Prostate gland (tissue), 2 donors: ENCODE measurements at regions not wholly inside any gene's neighbourhood (a gene's known extent, or its start where the extent isn't known, plus 50 kb on each side); places are given as distances from the start of the nearest gene placed in this dataset.

ENCODE experiments used
- POLR2A ChIP-seq: fragments of 450-650 bp; IDR thresholded peaks from one replicate; pipeline ENCODE4 v1.6.1; 2016; ENCODE audit warnings: antibody characterized with exemption, mild to moderate bottlenecking
- TF ChIP-seq, protein P1 (sequence below), 4 experiments: fragments of 200-600 bp in 2 of 4; fragments of 450-650 bp in 2 of 4; sonication (generic) in 2 of 4; IDR thresholded peaks; 1 replicate in 3 of 4; 2 replicates in 1 of 4; pipeline ENCODE4 v1.5.1; 2016 to 2019; ENCODE audit warnings: antibody characterized with exemption in 4 of 4, mild to moderate bottlenecking in 2 of 4, moderate library complexity in 2 of 4

DNA sequence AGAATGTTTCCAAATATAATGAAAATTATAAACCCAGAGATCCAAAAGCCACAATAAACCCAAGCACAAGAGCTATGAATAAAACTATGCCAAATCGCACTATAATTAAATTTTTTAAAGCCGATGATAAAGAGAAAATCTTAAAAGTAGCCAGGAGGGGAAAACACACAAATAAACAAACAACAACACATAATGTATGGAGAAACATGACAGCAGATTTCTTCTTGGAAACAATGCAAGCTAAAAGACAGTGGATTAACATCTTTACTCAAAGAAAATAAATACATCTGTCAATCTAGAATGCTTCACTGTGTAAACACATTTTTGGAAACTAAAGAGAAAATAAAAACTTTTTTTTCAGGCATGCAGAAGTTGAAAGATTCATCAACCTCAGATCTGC, 53.0 kb upstream of the SMOX start:
- TF ChIP-seq POLR2A, result no peak
- TF ChIP-seq, protein P1, sequence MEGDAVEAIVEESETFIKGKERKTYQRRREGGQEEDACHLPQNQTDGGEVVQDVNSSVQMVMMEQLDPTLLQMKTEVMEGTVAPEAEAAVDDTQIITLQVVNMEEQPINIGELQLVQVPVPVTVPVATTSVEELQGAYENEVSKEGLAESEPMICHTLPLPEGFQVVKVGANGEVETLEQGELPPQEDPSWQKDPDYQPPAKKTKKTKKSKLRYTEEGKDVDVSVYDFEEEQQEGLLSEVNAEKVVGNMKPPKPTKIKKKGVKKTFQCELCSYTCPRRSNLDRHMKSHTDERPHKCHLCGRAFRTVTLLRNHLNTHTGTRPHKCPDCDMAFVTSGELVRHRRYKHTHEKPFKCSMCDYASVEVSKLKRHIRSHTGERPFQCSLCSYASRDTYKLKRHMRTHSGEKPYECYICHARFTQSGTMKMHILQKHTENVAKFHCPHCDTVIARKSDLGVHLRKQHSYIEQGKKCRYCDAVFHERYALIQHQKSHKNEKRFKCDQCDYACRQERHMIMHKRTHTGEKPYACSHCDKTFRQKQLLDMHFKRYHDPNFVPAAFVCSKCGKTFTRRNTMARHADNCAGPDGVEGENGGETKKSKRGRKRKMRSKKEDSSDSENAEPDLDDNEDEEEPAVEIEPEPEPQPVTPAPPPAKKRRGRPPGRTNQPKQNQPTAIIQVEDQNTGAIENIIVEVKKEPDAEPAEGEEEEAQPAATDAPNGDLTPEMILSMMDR (IDR thresholded peaks at IDR 0.05), result no peak
